Forelimb muscle (tissue), 1 donor: ENCODE measurements at regions not wholly inside any gene's neighbourhood (a gene's known extent, or its start where the extent isn't known, plus 50 kb on each side); places are given as distances from the start of the nearest gene placed in this dataset.

ENCODE experiments used
- DNase-seq: peaks from one replicate; pipeline ENCODE4 v3.0.0-alpha.2; 2013; ENCODE audit warnings: low read depth

DNA sequence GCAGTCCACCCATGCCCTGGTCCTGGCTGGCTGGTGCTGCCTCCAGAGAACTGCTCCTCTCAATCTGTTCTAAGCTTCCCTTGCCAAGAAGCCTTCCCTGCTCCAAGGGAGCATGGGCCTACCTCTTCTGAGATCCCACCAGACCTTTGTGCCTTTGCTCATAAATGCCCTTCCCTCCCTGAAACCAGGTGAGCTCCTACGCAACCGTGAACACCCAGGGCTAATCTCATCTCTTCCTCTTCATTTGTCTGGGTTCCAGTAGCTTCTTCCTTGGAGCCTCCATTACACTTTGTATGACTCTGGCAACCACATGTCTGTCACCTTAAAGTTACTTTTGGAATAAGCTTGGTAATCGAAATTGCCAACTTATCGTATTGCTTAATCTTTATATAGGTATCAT is 270.6 kb downstream of the PBX3 start:
- no peak for DNase-seq

DNA sequence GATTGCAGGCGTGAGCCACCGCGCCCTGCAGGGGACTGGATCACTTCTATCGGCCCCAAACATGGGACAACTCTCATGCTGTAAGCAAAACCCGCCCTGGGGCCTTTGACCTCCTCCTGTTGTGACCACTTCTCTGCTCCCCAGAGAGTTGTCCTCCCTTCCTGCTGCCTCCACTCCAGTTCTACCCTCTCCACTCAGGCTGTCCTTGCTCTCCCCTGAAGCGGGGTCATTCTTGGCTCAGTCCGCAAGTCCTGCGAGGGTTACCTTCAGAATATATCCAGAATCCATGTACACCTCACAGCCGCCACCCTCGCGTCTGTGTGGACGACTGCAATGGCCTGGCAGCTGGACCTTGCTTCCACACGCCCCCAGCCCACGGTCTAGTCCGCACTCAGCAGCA is 273.7 kb downstream of the PBX3 start:
- no peak for DNase-seq

DNA sequence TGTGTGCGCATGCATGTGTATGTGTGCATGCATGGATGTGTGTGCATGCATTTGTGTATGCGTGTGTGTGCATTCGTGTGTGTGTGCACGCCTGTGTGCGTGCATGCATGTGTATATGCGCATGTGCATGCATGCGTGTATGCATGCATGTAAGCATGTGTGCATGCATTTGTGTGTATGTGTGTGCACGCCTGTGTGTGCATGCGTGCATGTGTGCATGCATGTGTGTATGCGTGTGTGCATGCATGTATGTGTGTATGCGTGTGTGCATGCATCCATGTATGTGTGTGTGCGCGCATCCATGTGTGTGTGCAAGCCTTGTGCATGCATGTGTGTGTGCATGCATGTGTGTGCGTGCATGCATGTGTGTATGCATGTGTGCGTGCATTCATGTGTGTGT is 276.8 kb downstream of the PBX3 start:
- DNase-seq = no peak

DNA sequence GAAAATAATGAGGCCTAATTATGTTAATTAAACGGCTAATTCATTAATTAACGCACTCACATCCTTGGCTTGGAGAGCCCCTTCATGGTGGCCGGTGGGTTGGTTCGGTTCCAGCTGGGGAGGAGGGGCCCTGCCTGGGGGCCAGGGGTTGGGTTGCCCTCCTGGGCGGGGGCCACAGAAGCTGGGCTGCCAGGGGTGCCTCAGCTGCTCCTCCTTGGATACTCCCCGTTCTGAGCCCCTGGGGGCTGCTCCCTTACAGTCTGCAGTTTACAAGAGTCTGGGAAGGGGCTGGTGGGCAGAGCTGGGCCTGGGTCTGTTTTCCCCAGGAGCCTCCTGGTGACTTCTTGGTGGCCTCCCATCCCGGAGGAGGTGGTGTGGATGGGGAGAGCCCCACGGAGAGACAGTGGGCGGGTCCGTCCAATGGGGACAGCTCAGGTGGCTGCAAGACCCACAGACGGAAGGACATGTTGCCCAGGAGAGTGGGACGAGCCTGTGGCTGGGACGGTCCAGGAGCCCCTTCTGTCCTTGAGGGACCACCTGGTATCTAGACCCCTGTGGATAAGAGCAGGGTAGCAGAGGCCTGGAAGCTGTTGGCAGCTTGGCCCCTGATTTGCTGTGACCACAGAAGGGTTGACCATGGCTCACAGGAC is 277.5 kb downstream of the PBX3 start:
- no peak for DNase-seq

DNA sequence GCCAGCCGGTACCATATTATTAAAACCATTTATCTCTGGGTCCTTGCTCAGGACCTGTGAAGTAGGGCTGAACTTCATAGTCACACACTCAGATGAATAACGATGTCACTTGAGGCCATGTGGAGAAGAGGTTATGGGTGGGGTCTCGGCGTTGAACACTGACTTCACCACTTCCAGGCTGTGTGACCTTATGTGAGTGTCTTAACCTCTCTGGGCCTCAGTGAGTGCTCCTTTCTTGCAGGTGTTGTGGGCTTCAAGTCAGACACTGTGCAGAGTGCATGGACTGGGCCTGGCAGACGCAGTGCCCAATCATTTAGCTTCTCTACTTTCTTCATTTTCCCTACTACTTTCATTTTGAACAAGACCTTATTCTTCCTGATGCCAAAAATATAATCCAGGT is 278.8 kb downstream of the PBX3 start:
- no peak for DNase-seq

DNA sequence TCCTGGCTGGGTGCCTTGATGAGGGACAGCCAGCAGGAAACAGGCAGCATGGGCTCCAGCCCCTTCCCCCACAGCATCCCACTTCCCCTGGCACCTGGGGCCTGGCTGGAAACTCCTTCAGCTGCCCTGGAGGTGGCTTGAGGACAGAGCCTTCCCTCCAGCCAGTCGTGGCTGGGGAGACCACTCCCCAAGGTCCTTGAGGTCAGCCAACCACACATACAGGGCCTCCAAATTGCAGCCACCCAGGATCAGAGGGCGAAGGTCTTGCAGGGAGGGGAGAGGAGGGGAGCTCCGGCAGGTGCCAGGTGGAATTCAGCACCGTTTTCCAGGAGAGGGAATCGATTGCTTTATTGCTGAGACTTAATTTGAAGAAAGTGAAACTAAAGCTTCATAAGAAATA is 280.4 kb downstream of the PBX3 start:
- DNase-seq = no peak

DNA sequence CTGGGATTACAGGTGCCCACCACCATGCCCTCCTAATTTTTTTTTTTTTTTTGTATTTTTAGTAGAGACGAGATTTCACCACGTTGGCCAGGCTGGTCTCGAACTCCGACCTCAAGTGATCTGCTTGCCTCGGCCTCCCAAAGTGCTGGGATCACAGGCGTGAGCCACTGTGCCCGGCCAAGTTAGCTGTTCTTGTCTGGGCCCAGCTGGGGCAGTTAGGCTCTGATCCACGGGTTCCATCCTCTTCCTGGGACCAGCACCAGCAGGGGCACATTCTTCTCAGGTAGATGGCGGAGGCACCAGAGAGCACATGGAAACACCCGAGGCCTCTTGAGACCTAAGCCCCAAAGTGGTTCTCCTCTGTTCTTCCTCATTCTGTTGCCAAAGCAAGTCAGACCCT is 281.6 kb downstream of the PBX3 start:
- DNase-seq = no peak

DNA sequence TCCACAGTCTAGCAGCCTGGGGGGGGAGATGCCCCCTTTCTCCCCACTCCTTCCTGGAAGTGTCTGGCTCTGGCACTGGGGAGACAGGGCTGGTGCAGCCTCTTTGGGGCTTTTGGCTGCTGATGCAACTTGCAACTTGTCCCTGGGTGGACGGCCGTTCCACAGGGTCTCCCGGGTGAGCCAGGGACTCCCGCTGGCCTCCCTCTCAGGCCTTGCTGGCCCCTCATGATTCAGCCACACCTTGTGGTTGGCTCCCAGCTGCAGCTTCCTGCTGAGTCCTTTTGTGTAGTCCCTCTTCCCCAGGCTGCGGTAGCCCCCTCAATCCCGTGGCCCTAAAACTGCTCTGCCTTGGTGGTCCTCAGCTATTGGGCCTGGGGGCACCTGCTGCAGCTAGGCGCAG is 283.5 kb downstream of the PBX3 start:
- no peak for DNase-seq

DNA sequence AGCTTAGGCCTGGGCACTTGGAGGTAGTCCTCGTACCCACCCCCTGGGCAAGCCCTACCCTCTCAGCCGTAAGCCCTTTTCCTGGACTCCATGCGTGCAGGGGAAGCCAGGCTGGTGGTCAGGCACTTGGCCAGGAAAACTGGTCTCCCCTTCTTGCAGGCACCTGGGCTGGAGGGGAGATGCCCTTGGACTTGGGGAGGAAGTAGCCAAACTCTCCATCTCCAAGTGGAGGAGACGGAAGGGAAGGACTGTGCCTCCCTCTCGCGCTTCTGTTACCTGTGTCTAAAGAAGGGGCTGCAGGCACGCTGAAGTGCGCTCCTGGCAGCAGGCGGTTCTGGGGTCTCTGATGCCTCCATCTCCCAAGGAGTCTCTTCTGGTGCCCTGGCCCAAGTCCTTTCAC is 283.9 kb downstream of the PBX3 start:
- DNase-seq = no peak

DNA sequence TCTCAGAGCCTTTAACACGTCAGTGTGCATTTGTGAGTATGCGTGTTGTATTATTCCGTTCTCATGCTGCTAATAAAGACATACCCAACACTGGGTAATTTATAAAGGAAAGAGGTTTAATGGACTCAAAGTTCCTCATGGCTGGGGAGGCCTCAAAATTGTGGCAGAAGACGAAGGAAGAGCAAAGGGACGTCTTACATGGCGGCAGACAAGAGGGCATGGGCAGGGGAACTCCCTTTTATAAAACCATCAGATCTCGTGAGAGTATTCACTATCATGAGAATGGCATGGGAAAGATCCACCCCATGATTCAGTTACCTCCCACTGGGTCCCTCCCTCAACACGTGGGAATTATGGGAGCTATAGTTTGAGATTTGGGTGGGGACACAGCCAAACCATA is 285.0 kb downstream of the PBX3 start:
- no peak for DNase-seq

DNA sequence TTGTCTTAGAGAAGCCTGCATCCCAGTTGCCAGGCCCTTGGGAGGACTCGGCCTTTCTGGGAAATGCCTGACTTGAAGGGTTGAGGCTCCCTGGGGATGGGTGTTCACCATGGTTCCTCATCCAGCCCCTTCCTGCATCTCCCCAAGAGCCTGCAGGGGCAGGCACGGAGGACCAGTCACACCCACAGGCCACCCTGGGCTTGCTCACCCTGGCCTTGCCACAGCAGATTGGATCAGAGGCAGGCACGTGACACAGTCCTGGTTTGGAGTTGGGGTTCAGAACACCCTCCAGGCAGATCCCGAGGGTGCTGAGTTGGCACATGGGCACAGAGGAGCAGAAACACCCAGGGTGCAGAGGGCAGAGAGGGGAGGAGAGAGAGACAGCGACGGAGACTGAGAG is 286.1 kb downstream of the PBX3 start:
- DNase-seq = no peak

DNA sequence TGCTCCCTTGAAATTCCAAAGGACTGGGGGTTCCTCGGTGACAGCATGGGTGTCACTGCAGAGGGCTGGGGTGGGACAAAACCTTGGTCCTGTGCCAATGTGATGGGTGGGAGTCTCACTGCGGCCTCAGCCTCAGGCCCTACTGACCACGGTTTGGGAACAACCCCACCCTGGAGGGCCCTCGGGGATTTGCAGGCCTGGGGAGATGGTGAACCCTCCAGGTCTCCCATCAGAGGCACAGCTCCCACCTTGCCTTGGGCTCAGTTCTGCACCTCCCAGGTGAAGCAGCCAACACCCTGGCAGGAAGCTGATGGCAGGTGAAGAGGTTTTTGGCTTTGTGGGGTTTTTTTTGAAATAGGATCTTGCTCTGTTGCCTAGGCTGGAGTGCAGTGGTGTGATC is 286.8 kb downstream of the PBX3 start:
- no peak for DNase-seq

DNA sequence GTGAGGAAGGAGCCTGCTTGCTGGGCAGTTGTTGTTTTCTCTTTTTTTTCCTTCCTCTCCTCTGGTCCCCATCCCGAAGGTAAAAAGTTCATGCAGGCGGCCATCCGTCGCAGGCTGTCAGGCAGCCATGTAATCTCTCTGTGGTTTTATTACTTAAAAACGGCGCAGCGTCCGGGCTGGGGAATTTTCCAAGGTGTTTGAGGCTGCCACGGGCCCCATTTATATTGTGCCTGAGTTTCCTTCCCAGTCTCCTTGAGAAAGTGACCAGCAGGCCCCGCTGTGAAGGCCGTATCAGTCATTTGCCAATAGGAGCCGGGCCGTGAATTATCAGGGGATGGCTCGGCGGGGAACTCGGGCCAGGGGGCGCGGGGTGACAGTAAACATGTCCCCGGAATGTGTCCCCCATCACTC is 289.7 kb downstream of the PBX3 start:
- DNase-seq = no peak

DNA sequence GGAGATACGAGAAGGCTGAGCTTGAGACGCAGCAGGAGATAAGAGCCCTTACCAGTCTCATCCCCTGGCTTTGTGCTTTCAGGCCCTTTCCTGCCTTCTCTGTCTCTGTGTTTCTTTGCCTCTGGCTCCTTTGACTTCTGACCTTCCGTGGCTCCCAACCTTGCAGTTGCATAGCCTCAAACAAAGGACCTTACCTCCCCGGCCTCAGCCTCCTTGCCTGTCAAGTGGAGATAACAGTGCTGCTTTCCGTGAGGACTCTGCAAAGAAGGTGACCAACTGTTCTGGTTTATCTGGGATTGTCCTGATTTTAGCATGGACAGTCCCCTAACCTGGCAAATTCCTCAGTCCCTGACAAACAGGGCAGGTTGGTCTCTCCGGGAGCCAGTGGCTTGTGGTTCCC is 287.8 kb upstream of the MVB12B start:
- no peak for DNase-seq

DNA sequence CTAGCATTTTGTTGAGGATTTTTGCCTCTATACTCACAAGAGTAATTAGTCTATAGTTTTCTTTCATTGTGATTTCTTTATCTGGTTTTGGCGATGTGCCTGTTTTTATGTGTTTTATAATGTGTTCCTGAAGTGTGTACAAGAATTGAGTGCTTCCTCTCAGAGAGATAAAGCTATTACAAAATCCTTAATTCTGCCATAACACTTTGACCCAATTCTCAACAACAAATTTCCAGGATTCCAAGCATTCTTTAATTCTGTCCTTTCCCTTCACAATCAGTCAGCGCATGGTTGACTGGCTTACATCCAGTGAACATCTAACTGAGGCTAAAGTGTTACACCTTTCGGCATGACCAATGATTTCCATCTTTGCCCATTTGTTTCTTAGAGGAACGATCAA is 282.9 kb upstream of the MVB12B start:
- DNase-seq = no peak

DNA sequence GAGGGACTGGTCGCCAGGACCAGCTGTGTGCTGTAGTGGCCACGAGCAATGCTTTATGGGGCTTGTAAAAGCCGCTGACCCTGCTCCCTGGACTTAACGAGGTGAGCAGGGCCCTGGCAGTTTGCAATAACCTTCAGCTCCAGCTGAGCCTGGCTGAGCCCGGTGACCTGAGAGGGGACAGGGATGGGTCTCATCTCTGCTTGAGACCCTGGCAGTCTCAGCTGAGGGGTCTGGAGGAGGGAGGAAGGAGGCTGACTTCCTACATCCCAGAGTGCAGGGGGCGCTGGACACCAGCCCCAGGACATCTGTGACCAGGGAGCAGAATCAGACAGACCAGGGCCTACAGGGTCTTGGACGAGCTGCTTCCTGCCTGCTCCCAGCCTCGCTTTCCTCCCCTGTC is 277.5 kb upstream of the MVB12B start:
- no peak for DNase-seq

DNA sequence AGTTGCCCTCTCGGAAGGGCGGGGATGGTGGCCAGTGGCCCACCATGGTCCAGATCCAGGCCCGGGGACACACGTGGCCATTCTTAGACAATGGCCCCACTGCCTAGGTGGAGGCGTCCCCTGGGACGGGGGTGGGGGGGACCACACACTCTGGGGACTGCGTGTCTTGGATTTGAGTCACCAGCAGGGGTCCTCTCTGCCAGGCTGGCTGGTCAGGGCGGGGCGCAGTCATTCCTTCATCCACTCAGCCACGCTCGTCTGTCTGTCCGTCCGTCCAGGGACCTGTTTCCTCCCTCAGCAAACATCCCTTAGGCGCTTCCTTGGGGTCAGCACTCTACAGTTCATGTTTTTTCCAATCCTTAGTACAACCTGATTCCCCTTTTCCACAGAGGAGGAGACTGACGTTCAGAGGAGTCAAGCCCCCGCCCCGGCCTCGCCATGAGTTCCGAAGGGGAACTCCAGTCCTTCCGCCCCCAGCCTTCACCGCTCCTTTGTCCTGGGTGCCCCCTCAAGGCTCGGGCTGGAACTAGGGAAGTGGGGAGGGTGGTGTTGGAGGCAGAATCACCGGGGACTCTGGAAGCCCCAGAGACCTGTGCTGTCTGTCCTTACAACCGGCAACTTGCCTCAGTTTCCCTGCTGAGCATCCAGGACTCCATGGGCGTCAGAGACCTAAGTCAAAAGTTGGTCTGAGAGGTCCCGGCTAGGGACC is 276.6 kb upstream of the MVB12B start:
- DNase-seq = no peak

DNA sequence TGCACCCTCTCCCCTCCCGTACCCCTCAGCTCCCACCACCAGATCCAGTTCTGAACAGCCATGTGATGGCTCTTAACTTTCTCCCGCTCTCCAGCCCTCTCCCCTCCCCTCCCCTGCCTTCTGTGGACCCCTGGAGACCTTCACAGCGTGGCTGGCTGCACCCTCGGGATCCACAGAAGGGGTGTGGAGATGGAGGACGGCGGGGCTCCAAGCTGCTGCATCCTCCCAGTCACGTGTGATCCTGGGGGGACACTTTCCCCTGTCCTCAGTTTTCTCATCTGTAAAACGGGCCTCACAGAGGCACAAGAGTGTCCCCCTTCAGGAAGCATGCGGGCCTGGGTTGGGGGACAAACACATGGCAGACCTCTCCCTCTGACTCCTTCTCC is 276.0 kb upstream of the MVB12B start:
- DNase-seq = no peak

DNA sequence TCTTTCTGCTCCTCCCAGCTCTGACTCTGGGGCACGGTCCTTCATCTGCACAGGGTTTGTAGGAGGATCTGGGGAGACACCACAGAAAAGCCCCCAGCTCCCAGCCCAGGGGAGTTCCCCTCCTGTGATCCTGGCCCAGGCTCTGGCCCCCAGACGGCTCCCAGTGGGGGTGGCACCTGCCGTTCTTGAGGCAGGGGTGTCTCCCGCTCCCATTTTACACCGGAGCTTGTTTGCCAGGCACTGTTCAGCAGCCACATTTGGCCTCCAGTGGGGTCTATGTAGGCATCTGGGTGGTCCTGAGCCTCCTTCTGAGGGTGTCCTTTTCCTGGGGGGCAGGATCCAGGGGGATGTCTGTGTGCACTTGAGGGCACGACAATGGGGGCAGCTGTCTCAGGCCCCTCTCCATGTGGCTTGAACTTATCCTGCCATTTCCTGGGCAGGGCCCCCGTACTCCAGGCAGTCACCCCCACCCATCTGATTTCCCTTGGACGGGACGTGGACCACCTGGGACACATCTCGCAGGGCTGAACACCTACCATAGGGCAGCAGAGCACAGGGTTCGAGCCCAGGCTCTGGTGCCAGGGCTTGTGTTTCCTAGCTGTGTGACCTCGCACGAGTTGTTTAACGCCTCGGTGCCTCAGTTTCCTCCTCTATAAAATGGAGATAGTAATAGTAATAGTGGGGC is 275.0 kb upstream of the MVB12B start:
- DNase-seq = no peak

DNA sequence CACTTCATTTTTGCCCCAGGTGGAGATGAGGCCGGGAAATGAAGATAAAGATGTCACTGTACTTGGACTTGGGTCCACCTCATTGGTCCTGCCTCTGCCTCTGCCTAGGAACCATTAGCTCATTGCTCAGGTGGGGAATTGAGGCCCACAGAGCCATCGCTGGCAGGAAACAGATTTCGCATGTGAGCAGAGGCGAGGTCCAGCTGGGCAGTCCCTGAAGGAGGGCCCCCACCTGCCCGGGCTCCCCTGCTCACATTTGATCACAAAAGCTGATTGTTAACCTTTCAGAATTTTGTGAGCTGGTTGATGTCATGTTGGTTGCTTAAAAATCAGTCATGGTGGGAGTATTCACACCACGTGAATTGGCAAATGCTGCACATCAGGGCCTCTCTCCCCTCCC is 273.8 kb upstream of the MVB12B start:
- DNase-seq = no peak

DNA sequence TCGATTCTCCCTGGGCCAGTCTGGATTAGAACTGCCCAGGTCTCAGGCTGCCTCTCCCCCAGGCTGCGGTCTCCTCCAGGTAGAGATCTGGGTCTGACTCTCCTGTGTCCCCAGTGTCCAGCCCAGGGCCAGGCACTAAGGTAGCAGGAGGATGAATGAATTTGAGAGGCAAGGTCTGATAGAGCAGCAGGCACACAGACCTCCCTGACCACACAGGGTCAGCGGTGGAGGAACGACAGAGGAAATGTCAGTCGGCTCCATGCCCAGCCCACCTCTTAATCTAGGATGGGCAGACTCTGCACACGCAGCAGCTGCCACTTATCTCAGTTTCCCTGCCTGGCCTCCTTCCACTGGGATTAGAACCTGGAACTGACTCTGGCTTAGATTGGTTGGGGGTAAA is 272.7 kb upstream of the MVB12B start:
- DNase-seq = no peak

DNA sequence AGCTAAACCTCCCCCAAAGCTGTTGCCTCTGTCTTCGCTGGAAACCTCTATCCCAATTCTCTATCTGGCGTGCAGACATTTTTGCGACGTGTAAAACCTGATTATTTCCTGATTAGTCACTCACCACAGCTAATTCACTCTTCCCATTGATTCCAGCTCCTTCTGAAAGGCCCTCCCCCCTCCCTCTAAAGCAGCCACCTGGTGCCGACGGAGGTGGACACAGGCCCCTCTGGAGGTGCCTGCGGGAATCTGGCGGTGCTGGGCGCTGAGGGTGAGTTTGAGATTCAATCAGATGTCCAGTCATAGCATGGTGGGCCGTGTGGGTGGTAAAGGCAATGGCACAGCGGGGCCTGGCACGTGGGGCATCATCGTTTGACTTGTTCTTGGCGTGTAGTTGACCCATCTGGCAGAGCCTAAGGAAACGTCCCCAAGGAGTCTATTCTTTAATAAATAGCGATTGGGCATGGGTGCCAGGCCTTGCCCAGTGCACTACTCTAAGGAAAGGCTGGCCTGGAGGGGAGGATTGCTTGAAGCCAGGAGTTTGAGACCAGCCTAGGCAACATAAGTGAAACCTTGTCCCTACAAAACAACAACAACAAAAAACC is 271.1 kb upstream of the MVB12B start:
- DNase-seq = no peak
